IMR-90 (cell line): ENCODE measurements at regions not wholly inside any gene's neighbourhood (a gene's known extent, or its start where the extent isn't known, plus 50 kb on each side); places are given as distances from the start of the nearest gene placed in this dataset.

Experiments used
- ATAC-seq: fragments of 200-7000 bp; cut with Tn5 transposase; 2 replicates; pipeline ENCODE4 v1.9.1; 2020; ENCODE audit warnings: low read depth, mild to moderate bottlenecking, moderate library complexity
- BruUV-seq: library from RNA; stranded (reverse); fragments of 400-500 nt; replicated peaks from 2 replicates; lab custom pipeline; 2021; lab: Mats Ljungman, UMichigan
- CTCF ChIA-PET: fragments of 300-600 bp; formaldehyde crosslinking; extraction: SDS; loops from one replicate; lab custom pipeline; 2021; ENCODE audit warnings: antibody characterized with exemption; lab: Yijun Ruan, JAX
- POLR2A ChIA-PET: fragments of 300-600 bp; sonication (Branson Sonifier 250); formaldehyde crosslinking; loops from one replicate; lab custom pipeline; 2022; ENCODE audit warnings: antibody characterized with exemption; ENCODE audit not compliant: unreplicated experiment; lab: Charles Lee
- DNase-seq: peaks from one replicate; pipeline ENCODE4 v3.0.0; 2013
- H2AFZ ChIP-seq: replicated peaks from 2 replicates; pipeline ENCODE3; 2013; ENCODE audit warnings: low read length, mild to moderate bottlenecking; ENCODE audit not compliant: poor library complexity
- H2AK5ac ChIP-seq: 2 replicates; pipeline ENCODE4 v1.6.1; 2013; ENCODE audit warnings: low read depth, low read length, inconsistent platforms
- H2AK9ac ChIP-seq: replicated peaks from 2 replicates; pipeline ENCODE3; 2013; ENCODE audit warnings: mild to moderate bottlenecking, low read depth, low read length, moderate library complexity; ENCODE audit not compliant: poor library complexity
- H2BK120ac ChIP-seq: 2 replicates; pipeline ENCODE4 v1.6.1; 2013; ENCODE audit warnings: low read depth, low read length, inconsistent platforms
- H2BK15ac ChIP-seq: 3 replicates; pipeline ENCODE4 v1.6.1; 2013; ENCODE audit warnings: low read depth, low read length, inconsistent platforms
- H2BK20ac ChIP-seq: 2 replicates; pipeline ENCODE4 v1.6.1; 2013; ENCODE audit warnings: low read depth, mild to moderate bottlenecking, inconsistent platforms, low read length, moderate library complexity
- H2BK5ac ChIP-seq: 2 replicates; pipeline ENCODE4 v1.6.1; 2013; ENCODE audit warnings: mild to moderate bottlenecking, low read depth, low read length, inconsistent platforms; ENCODE audit not compliant: poor library complexity, severe bottlenecking
- H3K14ac ChIP-seq: replicated peaks from 2 replicates; pipeline ENCODE4 v1.6.1; 2013; ENCODE audit warnings: low read depth, low read length, inconsistent platforms
- H3K18ac ChIP-seq: 2 replicates; pipeline ENCODE4 v1.6.1; 2013; ENCODE audit warnings: low read depth, low read length, control low read depth
- H3K23ac ChIP-seq: 2 replicates; pipeline ENCODE4 v1.6.1; 2013; ENCODE audit warnings: low read depth, low read length, inconsistent platforms
- H3K27ac ChIP-seq: 2 replicates; pipeline ENCODE4 v1.5.1; 2013; ENCODE audit warnings: mild to moderate bottlenecking, control low read depth, low read length; ENCODE audit not compliant: insufficient read depth
- H3K27me3 ChIP-seq: 2 replicates; pipeline ENCODE4 v1.6.1; 2013; ENCODE audit warnings: low read length; ENCODE audit not compliant: control insufficient read depth, insufficient read depth
- H3K36me3 ChIP-seq: 2 replicates; pipeline ENCODE4 v1.6.1; 2013; ENCODE audit warnings: low read length, mixed read lengths; ENCODE audit not compliant: control insufficient read depth, insufficient read depth
- H3K4ac ChIP-seq: 2 replicates; pipeline ENCODE4 v1.6.1; 2013; ENCODE audit warnings: low read depth, low read length, inconsistent platforms
- H3K4me1 ChIP-seq: 2 replicates; pipeline ENCODE4 v1.6.1; 2013; ENCODE audit warnings: low read length, mixed read lengths; ENCODE audit not compliant: control insufficient read depth, insufficient read depth
- H3K4me2 ChIP-seq: 2 replicates; pipeline ENCODE4 v1.6.1; 2013; ENCODE audit warnings: low read depth, mild to moderate bottlenecking, control low read depth, low read length, moderate library complexity
- H3K4me3 ChIP-seq: 2 replicates; pipeline ENCODE4 v1.5.1; 2013; ENCODE audit warnings: low read depth, mild to moderate bottlenecking, control low read depth, low read length, moderate library complexity; ENCODE audit not compliant: insufficient read depth
- H3K56ac ChIP-seq: 2 replicates; pipeline ENCODE4 v1.6.1; 2013; ENCODE audit warnings: low read length, inconsistent platforms; ENCODE audit not compliant: insufficient read depth; ENCODE audit errors: extremely low read depth
- H3K79me1 ChIP-seq, 2 experiments: 2 replicates each; pipeline ENCODE4 v1.6.1; 2013; ENCODE audit warnings: low read length in 2 of 2, inconsistent platforms in 1 of 2, low read depth in 1 of 2
- H3K9ac ChIP-seq: 2 replicates; pipeline ENCODE4 v1.6.1; 2013; ENCODE audit warnings: low read depth, low read length, control low read depth
- H3K9me1 ChIP-seq: 2 replicates; pipeline ENCODE4 v1.6.1; 2013; ENCODE audit warnings: low read length, inconsistent platforms; ENCODE audit not compliant: insufficient read depth
- H3K9me3 ChIP-seq: 2 replicates; pipeline ENCODE4 v1.6.1; 2013; ENCODE audit warnings: low read length; ENCODE audit not compliant: control insufficient read depth, insufficient read depth
- H4K20me1 ChIP-seq: 2 replicates; pipeline ENCODE4 v1.6.1; 2013; ENCODE audit warnings: low read length, inconsistent platforms; ENCODE audit not compliant: insufficient read depth
- H4K5ac ChIP-seq: 2 replicates; pipeline ENCODE4 v1.6.1; 2013; ENCODE audit warnings: mild to moderate bottlenecking, low read depth, low read length, control low read depth
- H4K8ac ChIP-seq, 2 experiments: 2 replicates each; pipeline ENCODE4 v1.6.1; 2013; ENCODE audit warnings: low read depth in 2 of 2, low read length in 2 of 2, control low read depth in 1 of 2, inconsistent platforms in 1 of 2
- H4K91ac ChIP-seq: 2 replicates; pipeline ENCODE4 v1.6.1; 2013; ENCODE audit warnings: low read depth, low read length, inconsistent platforms; ENCODE audit not compliant: insufficient read depth
- BHLHE40 ChIP-seq: fragments of 150-350 bp; IDR thresholded peaks from 2 replicates; pipeline ENCODE4 v1.6.1; 2016; ENCODE audit warnings: mild to moderate bottlenecking, low read depth, low read length
- CEBPB ChIP-seq: IDR thresholded peaks from 2 replicates; pipeline ENCODE4 v1.6.1; 2012; ENCODE audit warnings: low read depth, low read length, improper control_type of control experiment
- CHD1 ChIP-seq: IDR thresholded peaks from 2 replicates; pipeline ENCODE4 v1.6.1; 2012; ENCODE audit warnings: low read depth, low read length, improper control_type of control experiment
- CTCF ChIP-seq: conservative IDR thresholded peaks from 2 replicates; pipeline ENCODE4 v1.5.1; 2012; ENCODE audit warnings: mild to moderate bottlenecking, low read depth, low read length, improper control_type of control experiment
- ELK1 ChIP-seq: fragments of 150-350 bp; IDR thresholded peaks from 2 replicates; pipeline ENCODE4 v1.6.1; 2016; ENCODE audit warnings: low read depth, mild to moderate bottlenecking, low read length, moderate library complexity, borderline replicate concordance
- FOS ChIP-seq: fragments of 150-350 bp; IDR thresholded peaks from 2 replicates; pipeline ENCODE4 v1.6.1; 2016; ENCODE audit warnings: low read depth, low read length
- MAFK ChIP-seq: IDR thresholded peaks from 2 replicates; pipeline ENCODE4 v1.6.1; 2012; ENCODE audit warnings: low read depth, low read length, improper control_type of control experiment
- MAZ ChIP-seq: IDR thresholded peaks from 2 replicates; pipeline ENCODE4 v1.6.1; 2012; ENCODE audit warnings: low read depth, mild to moderate bottlenecking, low read length, improper control_type of control experiment, moderate library complexity, borderline replicate concordance
- MXI1 ChIP-seq: IDR thresholded peaks from 2 replicates; pipeline ENCODE4 v1.6.1; 2012; ENCODE audit warnings: low read depth, mild to moderate bottlenecking, low read length, moderate library complexity, borderline replicate concordance
- NFE2L2 ChIP-seq: fragments of 150-350 bp; IDR thresholded peaks from 2 replicates; pipeline ENCODE4 v1.6.1; 2016; ENCODE audit warnings: low read depth, mild to moderate bottlenecking, low read length
- POLR2A ChIP-seq: IDR thresholded peaks from 2 replicates; pipeline ENCODE4 v1.6.1; 2012; ENCODE audit warnings: mild to moderate bottlenecking, low read depth, low read length
- RAD21 ChIP-seq: IDR thresholded peaks from 2 replicates; pipeline ENCODE4 v1.6.1; 2012; ENCODE audit warnings: low read length, improper control_type of control experiment
- RCOR1 ChIP-seq: IDR thresholded peaks from 2 replicates; pipeline ENCODE4 v1.6.1; 2012; ENCODE audit warnings: mild to moderate bottlenecking, low read length, improper control_type of control experiment; ENCODE audit not compliant: insufficient replicate concordance
- RFX5 ChIP-seq: IDR thresholded peaks from 2 replicates; pipeline ENCODE4 v1.8.0; 2012; ENCODE audit warnings: low read depth, mild to moderate bottlenecking, low read length, moderate library complexity
- SMC3 ChIP-seq: fragments of 150-350 bp; IDR thresholded peaks from 2 replicates; pipeline ENCODE4 v1.6.1; 2016; ENCODE audit warnings: low read depth, mild to moderate bottlenecking, antibody characterized with exemption, low read length, moderate library complexity
- USF2 ChIP-seq: fragments of 150-350 bp; IDR thresholded peaks from 2 replicates; pipeline ENCODE4 v1.6.1; 2017; ENCODE audit warnings: mild to moderate bottlenecking, antibody characterized with exemption, low read length, low read depth
- WGBS, 2 experiments: methylation state at CpG; one replicate each; pipeline versions ENCODE4 v1.1.5 to v1.1.7; 2013; ENCODE audit warnings: missing lambda C conversion rate in 2 of 2; ENCODE audit not compliant: insufficient read length in 1 of 2; ENCODE audit errors: extremely low coverage in 2 of 2; 5-methylcytosine and 5-hydroxymethylcytosine counted together
- dilution Hi-C: fragments of 300-500 bp; cut with HindIII; formaldehyde crosslinking; loops from one replicate; pipeline ENCODE4 v1.14.3; 2018; ENCODE audit warnings: low sequenced_read_pairs; ENCODE audit not compliant: unreplicated experiment
- in situ Hi-C: fragments of 300-500 bp; cut with MboI; formaldehyde crosslinking; loops from 3 replicates; pipeline ENCODE4 v1.14.3; 2019; ENCODE audit warnings: low sequenced_read_pairs, inconsistent platforms, mixed read lengths
- intact Hi-C: fragments of 100-400 bp; cut with micrococcal nuclease; formaldehyde crosslinking; loops from 2 replicates; pipeline ENCODE4 v1.10.0; 2022

- no peak overlapping the region for H3K14ac ChIP-seq
- no peak overlapping the region for H3K9ac ChIP-seq
- no peak overlapping the region for H2BK15ac ChIP-seq
- in situ Hi-C loops (no loop called here), intact Hi-C loops (no loop called here), dilution Hi-C loops (no loop called here)
- H2AK5ac ChIP-seq, result no peak overlapping the region
- no peak overlapping the region for H2BK5ac ChIP-seq
- no TSS peak for BruUV-seq
- no peak overlapping the region for H2BK20ac ChIP-seq
- H3K27me3 ChIP-seq, result no peaks in the 10 kb centered on the region
- H3K4me3 ChIP-seq, result no peak overlapping the region
- no peak for ATAC-seq
- no peak overlapping the region for H4K5ac ChIP-seq
- no peak overlapping the region for H2AK9ac ChIP-seq
- H4K91ac ChIP-seq, result no peak overlapping the region
- H3K56ac ChIP-seq, result no peak overlapping the region
- no peak overlapping the region for H4K8ac ChIP-seq
- no peaks in the 10 kb centered on the region for H3K79me1 ChIP-seq
- H3K27ac ChIP-seq, result no peak overlapping the region
- DNase-seq, result no peak
- no peak overlapping the region for H3K23ac ChIP-seq
- H2BK120ac ChIP-seq, result no peak overlapping the region
- no peak overlapping the region for H3K18ac ChIP-seq
- H2AFZ ChIP-seq, result no peak overlapping the region
- no peak for TF ChIP-seq RFX5
- TF ChIP-seq BHLHE40, result no peak
- TF ChIP-seq RAD21, result no peak
- no peak for TF ChIP-seq RCOR1
- no peak for TF ChIP-seq MAFK
- no peak for TF ChIP-seq SMC3
- TF ChIP-seq MAZ, result no peak
- TF ChIP-seq NFE2L2, result no peak
- TF ChIP-seq ELK1, result no peak
- TF ChIP-seq MXI1, result no peak
- TF ChIP-seq FOS, result no peak
- TF ChIP-seq CTCF, result no peak
- TF ChIP-seq CEBPB, result no peak
- TF ChIP-seq CHD1, result no peak
- TF ChIP-seq POLR2A, result no peak
- no peak for TF ChIP-seq USF2
- no peaks in the 10 kb centered on the region for H3K9me1 ChIP-seq
- H3K36me3 ChIP-seq, result no peaks in the 10 kb centered on the region
- no peak overlapping the region for H3K4ac ChIP-seq
- ChIA-PET CTCF (no interaction called here), POLR2A (no interaction called here)
- no peaks in the 10 kb centered on the region for H3K9me3 ChIP-seq
- H4K20me1 ChIP-seq, result no peaks in the 10 kb centered on the region
- H3K4me2 ChIP-seq, result no peak overlapping the region
- H3K4me1 ChIP-seq, result no peaks in the 10 kb centered on the region
- no CpG with 5 or more reads among the region's 3 CpGs for WGBS, 2 experiments
These were observed 176.3 kb upstream of the ZNF385D start for GRCh38 chr3:21927261-21927660.
